NT2/D1 (cell line): ENCODE measurements at regions not wholly inside any gene's neighbourhood (a gene's known extent, or its start where the extent isn't known, plus 50 kb on each side); places are given as distances from the start of the nearest gene placed in this dataset.

Source experiments
- YY1 ChIP-seq: IDR thresholded peaks from 2 replicates; pipeline ENCODE4 v1.6.1; 2011; ENCODE audit not compliant: insufficient read length, insufficient read depth
- ZNF274 ChIP-seq: IDR thresholded peaks from 2 replicates; pipeline ENCODE4 v1.6.1; 2011; ENCODE audit warnings: mild to moderate bottlenecking, low read depth, low read length

- TF ChIP-seq YY1, result no peak
- TF ChIP-seq ZNF274, result no peak
These were observed 352.2 kb downstream of the ZNF521 start for GRCh38 chr18:24999650-25000267.
